ENCODE measurements at regions not wholly inside any gene's neighbourhood (a gene's known extent, or its start where the extent isn't known, plus 50 kb on each side); places are given as distances from the start of the nearest gene placed in this dataset.

DNA sequence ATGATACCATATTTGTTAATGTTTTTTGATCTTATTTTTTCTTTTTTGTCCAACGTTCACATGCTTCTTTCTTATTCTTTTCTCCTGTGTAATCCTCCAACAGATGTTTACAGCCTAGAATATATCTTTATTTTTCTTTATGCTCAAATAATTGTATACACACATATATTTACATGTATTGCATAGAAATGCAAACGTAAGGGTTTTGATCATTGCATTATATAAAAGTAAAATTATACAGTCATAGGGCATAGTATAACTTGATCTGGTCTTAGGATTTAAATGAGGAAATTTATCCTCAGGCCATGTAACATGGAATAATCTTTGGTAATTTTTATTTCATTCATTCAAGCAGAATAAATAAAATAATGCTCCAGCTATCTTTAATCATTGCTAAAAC lies 84.9 kb upstream of the EEF1E1 start:
- POLR2A ChIA-PET: no interaction called here
- CTCF ChIA-PET: no interaction called here
- TF ChIP-seq TARDBP (IDR thresholded peaks at IDR 0.05) (no peak), FOXA1 (IDR thresholded peaks at IDR 0.05) (no peak), BHLHE40 (IDR thresholded peaks at IDR 0.05; ENCODE audit: borderline replicate concordance) (no peak), ARNT (IDR thresholded peaks at IDR 0.05) (no peak), LEF1 (IDR thresholded peaks at IDR 0.05; ENCODE audit: borderline replicate concordance) (no peak), L3MBTL2 (conservative IDR thresholded peaks at IDR 0.05) (no peak), FOXM1 (IDR thresholded peaks at IDR 0.05; ENCODE audit: borderline replicate concordance) (no peak), ELF4 (IDR thresholded peaks at IDR 0.05) (no peak), ZNF384 (IDR thresholded peaks at IDR 0.05) (no peak)
- TF ChIP-seq, protein P1, sequence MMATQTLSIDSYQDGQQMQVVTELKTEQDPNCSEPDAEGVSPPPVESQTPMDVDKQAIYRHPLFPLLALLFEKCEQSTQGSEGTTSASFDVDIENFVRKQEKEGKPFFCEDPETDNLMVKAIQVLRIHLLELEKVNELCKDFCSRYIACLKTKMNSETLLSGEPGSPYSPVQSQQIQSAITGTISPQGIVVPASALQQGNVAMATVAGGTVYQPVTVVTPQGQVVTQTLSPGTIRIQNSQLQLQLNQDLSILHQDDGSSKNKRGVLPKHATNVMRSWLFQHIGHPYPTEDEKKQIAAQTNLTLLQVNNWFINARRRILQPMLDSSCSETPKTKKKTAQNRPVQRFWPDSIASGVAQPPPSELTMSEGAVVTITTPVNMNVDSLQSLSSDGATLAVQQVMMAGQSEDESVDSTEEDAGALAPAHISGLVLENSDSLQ (IDR thresholded peaks at IDR 0.05): no peak
- DNase-seq (ENCODE audit: extremely low spot score): no peak

DNA sequence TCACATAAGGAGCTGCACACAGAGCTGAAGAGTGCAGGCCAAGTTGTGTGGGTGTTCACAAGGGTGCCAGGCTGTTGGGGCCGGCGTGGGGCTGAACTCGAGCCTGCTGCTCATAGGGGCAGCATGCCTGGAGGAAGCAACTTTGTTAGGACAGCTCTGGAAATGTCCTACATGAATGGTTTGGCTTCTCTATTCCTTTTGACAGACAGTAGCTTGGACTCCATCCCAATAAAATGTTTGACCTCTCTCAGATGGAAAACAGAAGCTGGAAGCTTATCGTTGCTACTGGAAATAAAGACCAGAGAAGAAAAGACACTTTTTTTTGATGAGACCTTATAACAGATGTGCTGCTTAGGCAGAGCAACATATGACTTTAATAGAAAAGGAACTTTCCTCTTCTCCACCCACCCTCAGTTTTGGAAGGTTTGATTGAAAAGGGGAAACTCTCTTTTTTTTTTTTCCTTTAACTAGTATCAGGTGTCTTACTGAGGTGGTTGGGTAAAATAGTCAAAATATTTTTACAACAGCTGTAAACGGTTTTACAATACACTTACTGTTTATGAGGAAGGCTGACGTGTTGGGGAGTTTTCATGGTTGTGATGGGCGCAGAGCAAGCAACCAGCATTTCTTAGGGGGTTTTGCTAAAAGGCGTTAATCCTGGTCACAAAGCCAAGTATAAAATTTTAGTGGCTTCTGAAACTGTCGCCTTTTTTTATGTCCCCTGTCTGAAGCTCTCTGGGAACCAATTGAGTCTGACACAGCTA lies 80.7 kb upstream of the EEF1E1 start:
- CTCF ChIA-PET: interaction anchor here (0.7 kb wide), 1 partner anchor 30 kb away, joined by 7 read pairs; no protein-coding TSS in a partner anchor
- POLR2A ChIA-PET: no interaction called here
- DNase-seq (ENCODE audit: extremely low spot score): no peak
- TF ChIP-seq HDGF (IDR thresholded peaks at IDR 0.05; ENCODE audit: borderline replicate concordance): no peak
- TF ChIP-seq, protein P1 (IDR thresholded peaks at IDR 0.05): peak; percentile 41; the same call in 1 of the 2 replicates
- TF ChIP-seq LEF1 (IDR thresholded peaks at IDR 0.05; ENCODE audit: borderline replicate concordance): no peak
- TF ChIP-seq ELF4 (IDR thresholded peaks at IDR 0.05): no peak
- TF ChIP-seq L3MBTL2 (conservative IDR thresholded peaks at IDR 0.05): no peak
- TF ChIP-seq TARDBP (IDR thresholded peaks at IDR 0.05): no peak
- TF ChIP-seq BHLHE40 (IDR thresholded peaks at IDR 0.05; ENCODE audit: borderline replicate concordance): no peak
- TF ChIP-seq ZNF384 (IDR thresholded peaks at IDR 0.05): peak; percentile 82
- no peak for TF ChIP-seq FOXA1 (IDR thresholded peaks at IDR 0.05)
- TF ChIP-seq NFRKB (IDR thresholded peaks at IDR 0.05): no peak

DNA sequence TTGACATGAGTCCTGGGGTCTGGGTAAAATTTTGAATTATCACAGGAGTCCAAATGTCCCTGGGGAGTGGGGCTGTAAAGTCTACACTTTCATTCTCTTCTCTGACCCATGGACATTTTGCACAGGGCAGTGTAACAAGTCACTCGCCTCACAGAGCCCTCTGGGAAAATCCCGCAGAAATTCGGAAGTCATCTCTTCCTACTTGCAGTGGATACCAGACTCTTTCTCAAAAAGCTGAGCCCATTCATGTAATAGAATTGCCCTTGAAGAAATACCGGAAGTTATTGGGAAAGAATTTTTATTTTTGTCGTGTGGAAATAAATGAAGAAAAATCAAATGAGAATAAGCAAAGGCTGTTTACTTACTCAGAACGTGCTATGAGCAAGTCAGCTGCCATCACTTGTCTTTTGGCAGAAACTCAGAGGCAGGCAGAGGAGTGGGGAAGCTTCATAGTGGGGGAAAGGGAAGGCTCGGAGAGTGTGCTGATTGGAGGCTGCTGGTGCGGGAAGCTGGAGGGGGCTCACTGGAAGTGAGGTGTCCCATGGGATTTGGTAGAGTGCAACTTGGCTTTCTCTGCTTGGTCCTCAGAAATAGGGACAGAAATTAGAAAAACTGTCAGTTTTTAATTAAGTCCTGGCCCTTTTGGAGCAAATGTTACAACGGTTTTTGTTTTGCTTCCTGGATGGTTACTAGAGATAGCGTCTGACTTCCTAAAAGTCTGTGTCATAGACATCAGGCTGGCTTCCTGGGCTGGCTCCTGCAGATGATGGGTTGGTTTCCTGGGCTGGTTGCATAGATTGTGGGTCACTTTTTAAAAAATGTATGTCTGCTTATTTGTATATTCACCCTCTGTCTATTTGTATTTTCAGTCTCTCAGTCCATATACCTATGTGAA lies 79.8 kb upstream of the EEF1E1 start:
- ChIA-PET CTCF (interaction anchor here (0.7 kb wide), 1 partner anchor 31 kb away, joined by 7 read pairs; no protein-coding TSS in a partner anchor), POLR2A (no interaction called here)
- TF ChIP-seq TARDBP (IDR thresholded peaks at IDR 0.05) (no peak), FOXM1 (IDR thresholded peaks at IDR 0.05; ENCODE audit: borderline replicate concordance) (no peak), HDGF (IDR thresholded peaks at IDR 0.05; ENCODE audit: borderline replicate concordance) (no peak), ZNF384 (IDR thresholded peaks at IDR 0.05) (no peak), NFRKB (IDR thresholded peaks at IDR 0.05) (no peak), SUZ12 (IDR thresholded peaks at IDR 0.05) (no peak), ARNT (IDR thresholded peaks at IDR 0.05) (no peak)
- DNase-seq (ENCODE audit: extremely low spot score): no peak

DNA sequence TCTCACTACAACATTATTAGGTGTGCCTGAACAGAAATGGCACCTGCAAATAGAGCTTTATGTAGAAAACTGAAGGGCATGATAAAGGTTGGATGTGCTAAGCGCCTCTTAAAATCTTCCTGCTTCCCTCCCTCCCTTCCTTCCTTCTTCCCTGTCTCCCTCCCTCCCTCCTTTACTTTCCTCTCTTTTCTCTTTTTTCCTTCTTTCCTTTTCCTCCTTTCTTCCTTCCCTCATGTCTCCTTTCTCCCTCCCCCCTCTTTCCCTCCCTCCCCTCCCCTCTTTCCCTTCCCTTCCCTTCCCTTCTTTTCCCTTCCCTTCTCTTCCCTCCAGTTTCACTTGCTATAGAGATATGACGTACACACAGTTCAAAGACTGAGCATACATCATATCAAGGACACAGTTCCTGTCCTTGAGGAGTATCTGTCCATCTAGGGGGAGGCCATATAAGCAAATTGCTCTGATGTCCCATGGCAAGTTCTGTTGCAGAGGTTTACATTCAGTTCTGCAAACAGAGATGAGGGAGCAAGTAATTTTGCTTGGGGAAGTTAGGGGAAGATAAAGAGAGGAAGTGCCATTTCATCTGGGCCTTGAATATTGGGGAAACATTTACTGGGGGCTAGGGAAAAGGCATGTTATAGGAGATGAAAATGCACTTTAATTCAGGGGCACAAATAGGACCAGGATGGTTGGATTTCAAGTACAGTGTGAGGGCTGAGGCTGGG lies 79.0 kb upstream of the EEF1E1 start:
- DNase-seq (ENCODE audit: extremely low spot score): no peak

More for the DNA sequence above, 79.0 kb upstream of the EEF1E1 start:
- ChIA-PET POLR2A (no interaction called here), CTCF (interaction anchor here (0.6 kb wide), 1 partner anchor 25 kb away, joined by 3 read pairs; no protein-coding TSS in a partner anchor)
- TF ChIP-seq, protein P1 (IDR thresholded peaks at IDR 0.05): no peak
- TF ChIP-seq FOXM1 (IDR thresholded peaks at IDR 0.05; ENCODE audit: borderline replicate concordance) (no peak), L3MBTL2 (conservative IDR thresholded peaks at IDR 0.05) (no peak), SP1 (IDR thresholded peaks at IDR 0.05) (no peak), NFRKB (IDR thresholded peaks at IDR 0.05) (no peak), HDGF (IDR thresholded peaks at IDR 0.05; ENCODE audit: borderline replicate concordance) (no peak), FOXA1 (IDR thresholded peaks at IDR 0.05) (no peak), CTBP1 (IDR thresholded peaks at IDR 0.05; ENCODE audit: borderline replicate concordance) (no peak), ARNT (IDR thresholded peaks at IDR 0.05) (no peak), FOXK2 (IDR thresholded peaks at IDR 0.05) (no peak), LEF1 (IDR thresholded peaks at IDR 0.05; ENCODE audit: borderline replicate concordance) (no peak), BHLHE40 (IDR thresholded peaks at IDR 0.05; ENCODE audit: borderline replicate concordance) (no peak), SUZ12 (IDR thresholded peaks at IDR 0.05) (no peak), ELF4 (IDR thresholded peaks at IDR 0.05) (no peak), TARDBP (IDR thresholded peaks at IDR 0.05) (no peak), ZNF384 (IDR thresholded peaks at IDR 0.05) (no peak)

All from HEK293T (cell line).